ENCODE measurements at regions not wholly inside any gene's neighbourhood (a gene's known extent, or its start where the extent isn't known, plus 50 kb on each side); places are given as distances from the start of the nearest gene placed in this dataset.
"Not testable (repeated sequence)": the region's sequence is repeated elsewhere in the genome, so short reads cannot be mapped to it uniquely, and the experiment has no call there.

- H3K4me3 ChIP-seq (ENCODE audit: low read depth, low read length); H3K4me1 ChIP-seq (ENCODE audit: control insufficient read depth, insufficient read depth, low read length, unreplicated experiment); H3K79me2 ChIP-seq (ENCODE audit: control insufficient read depth, insufficient read depth, low read length, unreplicated experiment); H2AFZ ChIP-seq (ENCODE audit: low read length, unreplicated experiment); H3K27me3 ChIP-seq (ENCODE audit: insufficient read depth, low read length); H3K27ac ChIP-seq (ENCODE audit: low read depth, low read length); H3K36me3 ChIP-seq (ENCODE audit: insufficient read depth, low read length): not testable (repeated sequence)
Observed at GRCh38 chr2:87319705-87320104, 298.1 kb upstream of the PLGLB1 start.

GRCh38 chr2:87321201-87321600 is 299.6 kb upstream of the PLGLB1 start:
- not testable (repeated sequence) for H3K4me3 ChIP-seq (ENCODE audit: low read depth, low read length); H3K27me3 ChIP-seq (ENCODE audit: insufficient read depth, low read length)

GRCh38 chr2:87324335-87325041 is 302.8 kb upstream of the PLGLB1 start:
- H3K4me3 ChIP-seq (ENCODE audit: low read depth, low read length); H3K79me2 ChIP-seq (ENCODE audit: control insufficient read depth, insufficient read depth, low read length, unreplicated experiment); H3K36me3 ChIP-seq (ENCODE audit: insufficient read depth, low read length); H3K27me3 ChIP-seq (ENCODE audit: insufficient read depth, low read length); H3K4me1 ChIP-seq (ENCODE audit: control insufficient read depth, insufficient read depth, low read length, unreplicated experiment): not testable (repeated sequence)
- H2AFZ ChIP-seq (ENCODE audit: low read length, unreplicated experiment): peak overlapping the region; percentile 3
- peak overlapping the region; percentile 85 for H3K27ac ChIP-seq (ENCODE audit: low read depth, low read length)

More at GRCh38 chr2:87321201-87321600, 299.6 kb upstream of the PLGLB1 start:
- not testable (repeated sequence) for H3K27ac ChIP-seq (ENCODE audit: low read depth, low read length); H3K4me1 ChIP-seq (ENCODE audit: control insufficient read depth, insufficient read depth, low read length, unreplicated experiment); H3K79me2 ChIP-seq (ENCODE audit: control insufficient read depth, insufficient read depth, low read length, unreplicated experiment); H3K36me3 ChIP-seq (ENCODE audit: insufficient read depth, low read length); H2AFZ ChIP-seq (ENCODE audit: low read length, unreplicated experiment)

GRCh38 chr2:87325042-87325910 is 303.6 kb upstream of the PLGLB1 start:
- H3K27me3 ChIP-seq (ENCODE audit: insufficient read depth, low read length); H2AFZ ChIP-seq (ENCODE audit: low read length, unreplicated experiment); H3K4me1 ChIP-seq (ENCODE audit: control insufficient read depth, insufficient read depth, low read length, unreplicated experiment); H3K79me2 ChIP-seq (ENCODE audit: control insufficient read depth, insufficient read depth, low read length, unreplicated experiment); H3K4me3 ChIP-seq (ENCODE audit: low read depth, low read length); H3K36me3 ChIP-seq (ENCODE audit: insufficient read depth, low read length): not testable (repeated sequence)
- peak overlapping the region; percentile 70 for H3K27ac ChIP-seq (ENCODE audit: low read depth, low read length)

GRCh38 chr2:87325911-87326294 is 304.3 kb upstream of the PLGLB1 start:
- H3K4me3 ChIP-seq (ENCODE audit: low read depth, low read length); H2AFZ ChIP-seq (ENCODE audit: low read length, unreplicated experiment); H3K27me3 ChIP-seq (ENCODE audit: insufficient read depth, low read length); H3K36me3 ChIP-seq (ENCODE audit: insufficient read depth, low read length); H3K79me2 ChIP-seq (ENCODE audit: control insufficient read depth, insufficient read depth, low read length, unreplicated experiment); H3K4me1 ChIP-seq (ENCODE audit: control insufficient read depth, insufficient read depth, low read length, unreplicated experiment): not testable (repeated sequence)
- peak overlapping the region; percentile 70 for H3K27ac ChIP-seq (ENCODE audit: low read depth, low read length)

GRCh38 chr2:87326754-87327153 is 305.1 kb upstream of the PLGLB1 start:
- not testable (repeated sequence) for H2AFZ ChIP-seq (ENCODE audit: low read length, unreplicated experiment); H3K36me3 ChIP-seq (ENCODE audit: insufficient read depth, low read length); H3K4me3 ChIP-seq (ENCODE audit: low read depth, low read length); H3K79me2 ChIP-seq (ENCODE audit: control insufficient read depth, insufficient read depth, low read length, unreplicated experiment); H3K27me3 ChIP-seq (ENCODE audit: insufficient read depth, low read length); H3K27ac ChIP-seq (ENCODE audit: low read depth, low read length); H3K4me1 ChIP-seq (ENCODE audit: control insufficient read depth, insufficient read depth, low read length, unreplicated experiment)

GRCh38 chr2:87327648-87328371 is 306.2 kb upstream of the PLGLB1 start:
- not testable (repeated sequence) for H3K27ac ChIP-seq (ENCODE audit: low read depth, low read length); H3K4me3 ChIP-seq (ENCODE audit: low read depth, low read length); H2AFZ ChIP-seq (ENCODE audit: low read length, unreplicated experiment); H3K36me3 ChIP-seq (ENCODE audit: insufficient read depth, low read length); H3K79me2 ChIP-seq (ENCODE audit: control insufficient read depth, insufficient read depth, low read length, unreplicated experiment); H3K27me3 ChIP-seq (ENCODE audit: insufficient read depth, low read length); H3K4me1 ChIP-seq (ENCODE audit: control insufficient read depth, insufficient read depth, low read length, unreplicated experiment)

- not testable (repeated sequence) for H3K27me3 ChIP-seq (ENCODE audit: insufficient read depth, low read length); H3K4me1 ChIP-seq (ENCODE audit: control insufficient read depth, insufficient read depth, low read length, unreplicated experiment); H3K79me2 ChIP-seq (ENCODE audit: control insufficient read depth, insufficient read depth, low read length, unreplicated experiment); H3K36me3 ChIP-seq (ENCODE audit: insufficient read depth, low read length); H3K4me3 ChIP-seq (ENCODE audit: low read depth, low read length); H3K27ac ChIP-seq (ENCODE audit: low read depth, low read length); H2AFZ ChIP-seq (ENCODE audit: low read length, unreplicated experiment)
Observed at GRCh38 chr2:87329529-87329928, 307.9 kb upstream of the PLGLB1 start.

- not testable (repeated sequence) for H3K79me2 ChIP-seq (ENCODE audit: control insufficient read depth, insufficient read depth, low read length, unreplicated experiment); H3K27ac ChIP-seq (ENCODE audit: low read depth, low read length); H2AFZ ChIP-seq (ENCODE audit: low read length, unreplicated experiment); H3K36me3 ChIP-seq (ENCODE audit: insufficient read depth, low read length); H3K4me3 ChIP-seq (ENCODE audit: low read depth, low read length); H3K27me3 ChIP-seq (ENCODE audit: insufficient read depth, low read length); H3K4me1 ChIP-seq (ENCODE audit: control insufficient read depth, insufficient read depth, low read length, unreplicated experiment)
Observed at GRCh38 chr2:87330486-87330885, 308.8 kb upstream of the PLGLB1 start.

GRCh38 chr2:87331940-87332583 is 310.4 kb upstream of the PLGLB1 start:
- not testable (repeated sequence) for H2AFZ ChIP-seq (ENCODE audit: low read length, unreplicated experiment); H3K4me3 ChIP-seq (ENCODE audit: low read depth, low read length); H3K79me2 ChIP-seq (ENCODE audit: control insufficient read depth, insufficient read depth, low read length, unreplicated experiment); H3K4me1 ChIP-seq (ENCODE audit: control insufficient read depth, insufficient read depth, low read length, unreplicated experiment); H3K36me3 ChIP-seq (ENCODE audit: insufficient read depth, low read length); H3K27ac ChIP-seq (ENCODE audit: low read depth, low read length); H3K27me3 ChIP-seq (ENCODE audit: insufficient read depth, low read length)

All from ACC112 (cell line).